GM19467 (cell line): ENCODE measurements at regions not wholly inside any gene's neighbourhood (a gene's known extent, or its start where the extent isn't known, plus 50 kb on each side); places are given as distances from the start of the nearest gene placed in this dataset.

Experiments
- ATAC-seq: cut with Tn5 transposase; IDR thresholded peaks from one replicate; pipeline ENCODE4 v1.9.1; 2021; ENCODE audit warnings: mild to moderate bottlenecking, moderate library complexity; ENCODE audit not compliant: unreplicated experiment

DNA sequence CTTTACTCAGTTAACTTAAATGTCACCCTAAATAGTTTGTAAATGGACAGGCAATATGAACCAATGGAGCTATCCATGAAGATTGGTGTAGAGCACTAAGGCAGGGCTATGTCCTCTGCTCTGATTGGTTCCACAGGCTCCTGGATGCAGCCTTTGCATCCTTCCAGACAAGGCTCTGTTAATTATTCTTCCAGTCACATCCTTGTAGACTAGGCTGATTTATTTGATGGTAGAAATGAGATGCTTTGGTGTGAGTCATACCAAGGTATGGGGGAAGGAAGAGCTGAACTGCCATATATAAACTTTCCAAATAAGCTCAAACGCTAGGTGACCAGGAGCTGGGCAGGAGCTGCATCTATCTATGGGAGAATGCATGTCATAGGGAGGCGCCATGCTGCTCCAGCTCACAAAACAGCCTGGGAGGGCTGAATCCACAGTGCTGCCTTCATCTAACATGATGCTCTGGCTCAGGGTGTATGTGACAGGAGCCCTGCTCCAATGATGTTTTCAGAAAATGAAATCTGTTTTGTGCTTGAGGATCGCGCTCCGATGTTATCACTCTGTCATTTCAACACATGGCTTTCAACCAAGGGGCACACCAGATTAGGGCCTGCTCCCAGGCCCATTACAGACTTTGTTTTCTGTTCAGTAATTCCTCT, 818.0 kb upstream of the ZNF608 start:
- ATAC-seq, result no peak

DNA sequence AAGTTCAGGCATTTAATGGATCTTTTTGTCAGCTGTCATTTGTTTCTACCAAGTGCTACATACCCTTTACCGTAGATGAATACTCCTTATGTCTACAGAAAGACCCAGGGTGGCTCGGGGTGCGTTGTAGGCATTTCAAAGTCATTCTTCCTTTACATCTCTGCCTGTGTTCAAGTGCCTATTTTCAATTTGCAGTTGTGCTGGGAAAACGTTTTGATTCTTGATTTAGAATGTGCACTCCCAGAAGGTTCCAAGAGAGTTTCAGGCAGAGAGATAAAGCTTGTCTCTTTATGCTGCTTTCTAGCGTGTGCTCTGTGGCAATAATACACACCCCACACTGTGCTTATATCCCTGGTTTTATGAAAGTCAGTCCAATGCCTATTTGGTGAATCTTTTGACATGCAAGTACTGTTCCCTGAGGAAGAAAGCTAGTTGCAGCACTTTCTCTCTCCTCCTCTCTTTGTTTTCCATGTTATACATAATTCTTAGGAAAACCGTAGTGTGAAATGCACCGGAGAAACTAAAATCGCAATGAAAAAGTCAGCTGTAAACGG, 828.1 kb upstream of the ZNF608 start:
- no peak for ATAC-seq

DNA sequence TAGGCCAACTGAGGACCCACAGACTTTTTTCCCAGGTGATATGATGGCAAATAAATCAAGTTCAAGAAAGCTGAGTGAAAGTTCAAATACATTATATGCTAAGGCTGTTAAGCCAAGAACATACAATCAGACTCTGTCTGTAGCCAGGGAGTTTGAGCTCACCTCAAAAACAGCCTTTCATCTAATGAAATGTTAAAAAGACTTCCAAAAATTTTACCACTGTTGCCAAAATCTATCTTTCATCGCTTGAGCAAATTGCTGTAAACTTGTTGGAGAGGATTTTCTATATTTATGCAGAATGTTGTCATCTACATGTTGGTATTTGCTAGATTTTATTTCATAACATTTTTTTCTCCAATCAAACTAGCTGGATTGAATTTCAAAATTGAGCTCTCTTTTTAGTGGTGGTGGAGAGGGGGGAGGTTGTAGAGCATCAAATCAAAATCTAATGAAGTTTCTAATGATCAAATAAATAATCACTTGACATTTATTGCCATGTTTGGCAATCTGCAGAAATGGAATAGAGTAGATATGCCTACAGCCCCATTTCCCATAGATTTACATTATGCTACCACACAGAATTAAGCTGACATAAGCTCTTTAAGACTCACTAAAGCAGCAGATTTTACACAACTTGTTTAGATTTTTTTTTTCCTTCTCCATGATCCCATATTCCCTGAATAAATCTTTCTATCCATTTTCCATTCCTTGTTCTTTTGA, 828.9 kb upstream of the ZNF608 start:
- no peak for ATAC-seq

DNA sequence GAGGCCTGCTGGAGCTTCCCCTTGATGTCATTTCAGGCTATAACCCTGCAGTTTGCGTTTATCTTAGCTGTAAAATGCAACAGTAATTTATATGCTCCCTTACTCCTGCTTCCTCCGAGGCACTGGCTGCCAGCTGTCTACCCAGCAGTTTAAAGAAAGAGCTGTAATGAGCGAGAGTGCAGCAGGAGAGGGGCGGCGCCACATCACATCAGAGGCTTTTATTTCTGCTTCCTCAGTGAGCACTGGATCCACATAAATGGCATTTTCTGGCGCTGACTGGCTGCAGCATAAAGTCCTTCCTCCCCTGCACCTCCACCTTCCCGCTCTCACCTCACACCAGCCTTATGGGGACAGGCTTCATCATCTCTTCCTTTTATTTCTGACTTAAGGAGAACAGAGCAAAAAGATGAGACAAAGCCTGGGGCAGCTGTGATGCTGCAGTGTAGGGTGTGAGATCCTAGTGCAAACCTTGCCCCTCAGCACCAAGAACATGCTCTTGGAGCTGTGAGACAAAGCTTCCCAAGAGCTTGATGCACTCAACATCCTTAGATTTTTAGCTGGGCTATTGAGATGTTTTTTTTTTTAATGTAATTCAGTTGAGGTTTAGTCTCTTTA, 829.6 kb upstream of the ZNF608 start:
- no peak for ATAC-seq

DNA sequence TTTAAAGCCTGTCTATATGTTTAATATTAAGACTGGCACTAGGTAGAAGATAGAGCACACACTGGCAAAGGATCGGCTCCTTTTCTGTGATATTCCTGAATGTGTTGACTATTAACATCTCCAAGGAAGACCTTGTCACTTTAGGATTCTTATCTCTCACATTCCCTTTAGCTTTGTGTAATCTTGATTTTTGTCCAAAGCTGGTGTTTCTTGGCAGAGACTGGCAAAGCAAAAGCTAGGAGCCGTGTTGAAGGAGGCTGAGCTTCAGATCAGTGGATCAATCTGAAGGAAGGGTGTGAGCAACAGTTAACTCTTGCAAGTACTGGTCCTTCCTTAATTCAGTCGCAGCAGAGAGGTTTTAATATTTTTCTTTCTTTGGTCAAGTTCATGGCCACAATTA, 830.4 kb upstream of the ZNF608 start:
- ATAC-seq, result no peak

DNA sequence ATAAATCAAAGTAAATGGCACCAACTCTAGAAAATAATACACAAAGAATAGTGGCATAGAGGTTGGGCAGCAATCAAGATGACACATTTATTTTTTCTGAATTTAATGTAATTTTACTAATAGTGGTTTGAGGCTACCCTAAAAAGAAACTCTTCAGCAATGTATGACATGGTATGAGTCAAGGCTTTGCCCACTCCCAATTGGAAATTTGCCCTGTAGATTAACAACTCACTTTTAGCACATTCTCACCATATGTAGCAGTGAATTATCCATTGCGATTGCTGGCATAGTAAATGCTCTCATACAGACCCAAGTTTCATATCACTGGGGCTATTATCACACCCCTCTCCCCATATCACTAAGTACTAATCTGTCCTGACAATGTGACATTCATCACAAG, 832.1 kb upstream of the ZNF608 start:
- ATAC-seq, result no peak

DNA sequence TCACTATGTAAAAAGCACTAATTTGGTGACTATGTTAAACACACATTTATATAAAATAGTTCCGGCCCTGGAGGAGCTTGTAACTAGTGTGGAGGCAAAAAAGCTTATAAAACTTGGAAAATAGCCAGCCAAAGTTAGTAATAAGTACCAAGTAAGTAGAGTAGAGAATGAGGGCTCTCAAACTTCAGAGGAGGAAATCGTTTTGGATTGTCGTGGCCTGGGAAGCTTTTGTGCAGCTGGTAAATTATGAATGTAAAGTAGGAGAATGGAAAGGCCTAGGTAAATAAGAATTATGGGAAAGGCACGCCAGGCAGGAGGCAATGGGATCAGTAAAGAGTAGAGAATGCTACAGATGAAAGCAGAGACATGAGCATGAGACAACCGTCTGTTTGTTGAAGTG, 832.7 kb upstream of the ZNF608 start:
- no peak for ATAC-seq

DNA sequence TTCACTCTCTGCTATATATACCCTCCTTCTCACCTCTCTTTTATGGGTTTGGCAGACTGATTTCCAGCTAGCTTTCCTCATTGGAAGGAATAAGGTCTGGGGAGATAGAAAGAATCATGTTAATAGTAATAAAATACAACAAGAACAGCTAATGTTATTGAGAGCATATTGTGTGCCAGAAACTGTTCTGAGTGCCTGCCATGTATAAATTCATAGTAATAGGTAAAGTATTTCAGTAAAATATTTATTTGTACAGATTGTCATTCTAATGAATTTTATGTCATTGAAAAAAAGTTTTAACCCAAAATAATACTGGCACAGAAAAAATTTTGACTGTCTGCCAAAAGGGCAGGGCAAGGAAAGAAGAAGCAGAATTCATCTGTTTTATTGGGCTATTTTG, 834.9 kb upstream of the ZNF608 start:
- ATAC-seq, result no peak

DNA sequence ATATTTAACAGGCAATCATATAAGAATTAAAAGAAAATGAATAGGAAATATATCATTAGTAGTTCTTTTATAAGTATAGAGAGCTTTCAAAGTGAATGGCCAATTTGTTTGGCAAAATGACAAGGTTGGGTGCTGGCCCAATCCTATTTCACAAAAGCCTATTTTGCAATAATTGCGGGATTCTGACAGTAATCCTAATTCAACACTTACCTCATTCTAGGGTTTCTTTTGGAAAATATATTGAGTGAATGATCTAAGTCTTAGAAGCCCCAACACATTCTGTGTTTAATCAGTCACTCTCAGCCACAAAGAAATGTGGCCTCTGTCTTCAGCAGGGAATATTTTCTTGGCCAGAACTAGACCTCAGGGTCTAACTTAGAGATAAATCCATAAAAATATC, 835.9 kb upstream of the ZNF608 start:
- ATAC-seq, result no peak

DNA sequence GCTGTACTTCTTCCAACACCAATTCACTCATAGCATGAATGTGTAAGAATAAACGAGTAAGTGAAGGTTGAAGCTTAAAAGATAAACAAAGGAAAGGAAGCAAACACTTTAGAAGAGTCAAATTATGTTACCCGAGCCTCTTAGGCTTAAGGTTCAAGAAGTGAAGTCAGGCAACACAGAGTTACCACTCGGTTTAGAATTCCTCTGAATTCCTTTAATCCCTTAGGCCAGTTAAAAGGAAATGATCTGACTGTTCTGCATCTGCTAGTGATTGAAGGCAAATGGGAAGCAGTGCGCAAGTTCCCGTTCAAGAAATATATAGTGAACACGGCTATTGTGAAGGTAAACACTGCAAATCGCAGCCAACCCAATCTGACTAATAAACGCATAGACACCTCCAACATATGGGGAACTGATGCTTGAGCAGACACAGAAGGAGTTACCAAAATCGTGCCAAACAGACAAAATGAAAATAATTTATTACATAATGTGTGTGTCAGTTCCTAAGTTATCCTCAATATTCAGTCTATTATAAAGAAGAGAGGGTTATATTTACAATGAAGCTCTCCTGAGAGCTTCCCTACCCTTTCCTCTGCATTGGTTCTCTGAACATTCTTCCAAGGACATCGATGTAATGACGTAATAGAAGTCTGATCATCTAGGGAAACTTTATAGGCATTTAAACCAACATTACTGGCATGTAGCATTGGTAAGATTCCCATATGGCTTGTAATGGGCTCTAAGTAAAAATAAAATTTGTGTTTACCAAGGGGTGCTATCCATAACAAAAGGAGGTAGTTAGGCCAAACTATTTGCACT, 837.1 kb upstream of the ZNF608 start:
- no peak for ATAC-seq

DNA sequence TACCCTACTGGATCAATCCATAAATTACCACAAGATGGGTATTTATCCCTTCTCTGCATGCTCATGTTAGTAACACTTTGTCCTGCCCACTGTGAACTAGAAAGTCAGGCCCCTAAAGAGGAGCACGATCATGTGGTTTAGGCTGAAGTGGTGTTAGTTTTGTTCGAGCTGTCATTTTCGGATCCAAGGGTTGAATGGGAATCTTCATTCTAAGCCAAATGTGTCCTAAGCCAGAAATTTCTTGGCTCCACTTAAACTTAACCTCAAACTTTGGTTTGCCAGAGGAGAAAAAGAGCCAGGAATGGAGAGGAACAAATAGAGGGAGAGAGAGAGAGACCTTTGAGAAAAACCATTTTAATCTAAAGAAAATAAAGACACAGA, 837.7 kb upstream of the ZNF608 start:
- ATAC-seq, result no peak

DNA sequence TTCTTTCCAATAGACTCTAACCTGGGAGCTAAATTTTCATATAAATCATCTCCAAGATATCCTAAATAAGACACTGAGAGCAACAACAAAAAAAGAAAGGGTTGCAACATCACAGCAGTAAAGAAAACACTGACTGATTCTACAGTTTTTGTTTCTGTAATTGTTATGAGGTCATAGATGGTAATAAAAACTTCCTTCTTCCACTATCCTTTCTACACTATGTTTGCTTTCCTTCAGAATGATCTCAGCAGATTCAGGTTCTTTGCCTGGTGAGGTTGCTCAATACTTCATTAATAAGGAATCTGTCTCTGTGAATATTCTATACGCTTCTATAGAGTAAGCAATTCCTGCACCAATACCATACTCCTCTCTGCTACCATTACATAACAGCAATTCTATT, 835.6 kb upstream of the GRAMD2B start:
- no peak for ATAC-seq

DNA sequence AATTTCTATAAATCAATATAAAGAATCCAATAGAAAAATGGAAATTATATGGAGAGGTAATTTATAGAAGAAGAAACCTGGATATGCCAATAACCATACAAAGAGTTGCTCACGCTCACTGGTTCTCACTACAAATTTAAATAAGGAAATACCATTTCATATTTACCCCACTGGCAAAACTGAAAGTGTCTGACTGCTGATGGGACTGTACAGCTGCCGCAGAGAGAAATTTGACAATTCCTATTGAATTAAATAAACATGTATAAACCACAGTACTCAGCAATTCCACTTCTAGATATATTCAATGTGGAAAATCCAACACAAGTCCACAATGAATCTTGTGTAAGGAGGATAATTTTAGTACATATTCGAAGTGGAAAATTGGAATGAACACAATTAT, 830.4 kb upstream of the GRAMD2B start:
- ATAC-seq, result no peak

DNA sequence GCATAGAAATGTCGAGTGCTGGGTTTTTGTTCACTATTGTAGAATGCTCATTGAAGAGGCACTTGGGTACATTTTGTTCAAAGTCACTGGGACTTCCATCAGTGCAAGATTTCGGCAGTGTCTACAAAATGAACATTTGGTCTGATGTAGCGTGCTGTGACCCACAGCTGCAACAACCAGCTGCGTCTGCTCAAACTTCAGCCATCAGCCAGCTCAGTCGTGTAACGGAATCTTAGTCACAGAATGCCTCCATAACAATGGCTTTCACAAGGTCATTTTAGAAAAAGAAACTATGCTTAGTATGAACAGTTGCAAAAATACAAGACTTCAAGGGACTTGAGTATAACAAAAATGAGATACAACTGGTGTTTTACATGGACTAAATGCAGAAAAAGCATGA, 828.1 kb upstream of the GRAMD2B start:
- ATAC-seq, result no peak

DNA sequence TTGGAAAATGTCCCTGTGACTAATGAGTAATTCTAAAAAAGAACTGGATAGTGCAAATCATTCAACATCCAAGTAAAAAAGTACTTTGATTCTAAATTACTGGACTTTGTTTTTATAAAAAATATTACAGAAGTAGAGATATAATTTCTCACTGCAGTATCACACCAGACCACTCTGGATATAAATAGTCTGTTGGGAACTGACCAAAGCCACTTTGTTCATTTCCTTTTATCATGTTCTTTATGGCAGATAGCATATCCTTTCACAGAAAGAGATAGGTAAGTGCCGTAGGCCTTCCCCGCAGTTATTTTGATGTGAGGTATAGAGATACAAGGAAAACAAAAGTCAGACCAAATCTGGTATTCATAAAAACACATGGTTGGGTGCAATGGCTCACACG, 827.4 kb upstream of the GRAMD2B start:
- no peak for ATAC-seq

DNA sequence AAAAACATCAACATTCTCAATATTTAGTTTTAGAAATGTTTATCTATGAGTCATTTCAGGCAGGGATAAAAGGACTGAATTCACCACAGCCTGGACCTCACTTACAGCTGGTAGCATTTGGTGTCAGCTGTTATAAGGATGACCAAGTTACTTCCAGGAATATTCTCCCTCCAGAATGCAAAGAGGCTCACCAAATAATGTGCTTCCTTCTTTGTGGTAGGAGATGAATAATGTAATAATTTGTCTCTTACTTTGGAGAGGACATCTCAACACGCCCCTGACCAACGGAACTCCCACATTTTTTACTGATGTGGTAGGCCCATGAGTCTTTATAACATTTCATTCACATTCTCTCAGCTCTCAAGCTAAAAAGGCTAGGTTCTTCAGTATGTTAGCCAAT, 825.9 kb upstream of the GRAMD2B start:
- ATAC-seq, result no peak

DNA sequence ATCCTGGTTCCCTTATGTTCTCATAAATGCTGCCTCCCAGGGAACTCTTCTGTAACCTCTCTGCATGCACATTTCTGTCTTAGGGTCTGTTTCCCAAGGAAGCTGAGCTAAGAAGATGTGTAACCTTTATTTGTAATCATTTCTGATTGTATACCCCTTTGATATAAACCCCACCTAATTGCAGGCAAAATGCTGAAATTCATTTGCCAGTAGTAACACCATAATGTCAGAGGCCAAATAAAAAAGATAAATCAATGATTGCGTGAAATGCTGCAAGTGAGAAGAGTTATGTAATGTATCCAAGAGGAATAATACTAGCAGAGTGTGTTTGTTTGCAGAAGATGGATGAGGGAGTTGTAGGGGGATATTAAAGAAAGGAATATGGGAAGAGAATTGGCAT, 822.6 kb upstream of the GRAMD2B start:
- ATAC-seq, result no peak

DNA sequence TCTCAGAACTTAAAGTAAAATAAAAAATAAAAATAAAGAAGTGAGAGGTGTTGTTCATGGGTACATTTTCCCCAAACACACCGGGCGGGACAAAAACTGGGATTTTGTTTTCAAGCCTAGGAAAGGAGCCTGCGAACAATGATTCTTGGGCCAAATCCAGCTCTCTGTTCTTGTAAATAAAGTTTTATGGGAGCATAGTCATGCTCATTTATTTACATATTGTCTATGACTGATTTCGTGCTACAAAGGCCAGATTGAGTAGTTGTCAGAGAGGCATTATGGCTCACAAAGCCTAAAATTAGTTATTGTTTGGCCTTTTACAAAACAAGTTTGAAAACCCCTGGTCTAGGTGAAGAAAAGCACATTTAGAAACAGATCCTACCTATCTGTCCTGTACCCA, 821.0 kb upstream of the GRAMD2B start:
- ATAC-seq, result no peak

DNA sequence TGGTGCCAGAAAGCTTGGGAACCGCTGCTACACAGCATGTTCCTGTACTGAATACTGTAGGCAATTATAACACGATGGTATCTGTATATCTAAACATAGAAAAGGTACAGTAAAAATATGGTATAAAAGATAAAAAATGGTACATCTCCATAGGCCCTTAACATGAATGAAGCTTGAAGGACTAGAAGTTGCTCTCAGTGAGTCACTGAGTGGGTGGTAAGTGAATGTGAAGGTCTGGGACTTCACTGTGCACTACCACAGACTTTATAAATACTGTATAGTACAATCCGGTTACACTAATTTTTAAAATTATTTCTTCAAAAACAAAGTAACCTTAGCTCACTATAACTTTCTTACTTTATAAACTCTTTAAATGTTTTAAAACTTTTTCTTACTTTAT, 819.9 kb upstream of the GRAMD2B start:
- no peak for ATAC-seq

DNA sequence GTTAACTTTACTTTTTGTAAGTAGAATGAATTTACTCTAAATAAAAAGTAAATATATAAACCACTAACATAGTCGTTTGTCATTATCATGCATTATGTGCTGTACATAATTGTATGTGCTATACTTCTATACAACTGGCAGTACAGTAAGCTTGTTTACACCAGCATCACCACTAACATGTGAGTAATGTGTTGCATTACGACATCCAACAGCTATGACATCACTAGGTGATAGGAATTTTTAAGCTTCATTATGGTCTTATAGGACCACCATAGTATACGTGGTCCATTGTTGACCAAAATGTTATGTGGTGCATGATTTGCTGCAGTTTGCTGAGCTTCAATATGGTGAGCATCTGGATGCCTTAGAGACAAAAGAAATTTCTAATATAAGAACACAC, 819.1 kb upstream of the GRAMD2B start:
- ATAC-seq, result no peak

DNA sequence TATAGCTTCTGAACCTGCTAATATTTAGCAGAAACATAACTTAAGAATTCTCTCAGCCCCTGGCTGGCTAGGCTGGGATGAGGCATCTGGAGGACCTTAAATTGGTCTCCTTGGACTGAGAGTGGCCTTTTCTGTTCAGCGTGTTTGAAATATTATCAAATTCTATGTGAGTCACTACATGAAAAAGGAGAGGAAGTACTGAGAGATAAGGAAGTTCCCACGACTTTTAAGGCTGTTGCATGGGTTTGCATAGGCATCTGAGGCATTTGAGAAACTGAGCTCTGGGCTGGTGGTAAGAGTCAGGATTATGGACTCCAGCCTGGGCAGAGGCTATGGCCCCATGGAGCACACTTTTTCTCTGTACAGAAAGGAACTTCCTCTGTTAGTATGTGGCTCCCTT, 816.2 kb upstream of the GRAMD2B start:
- no peak for ATAC-seq
